HG03469 (cell line): ENCODE measurements at regions not wholly inside any gene's neighbourhood (a gene's known extent, or its start where the extent isn't known, plus 50 kb on each side); places are given as distances from the start of the nearest gene placed in this dataset.

Experiments used
- ATAC-seq: cut with Tn5 transposase; IDR thresholded peaks from one replicate; pipeline ENCODE4 v1.9.1; 2021; ENCODE audit warnings: mild to moderate bottlenecking, moderate library complexity, moderate number of reproducible peaks; ENCODE audit not compliant: unreplicated experiment

GRCh38 chr9:12462861-12463260 lies 230.3 kb upstream of the TYRP1 start:
- no peak for ATAC-seq

DNA sequence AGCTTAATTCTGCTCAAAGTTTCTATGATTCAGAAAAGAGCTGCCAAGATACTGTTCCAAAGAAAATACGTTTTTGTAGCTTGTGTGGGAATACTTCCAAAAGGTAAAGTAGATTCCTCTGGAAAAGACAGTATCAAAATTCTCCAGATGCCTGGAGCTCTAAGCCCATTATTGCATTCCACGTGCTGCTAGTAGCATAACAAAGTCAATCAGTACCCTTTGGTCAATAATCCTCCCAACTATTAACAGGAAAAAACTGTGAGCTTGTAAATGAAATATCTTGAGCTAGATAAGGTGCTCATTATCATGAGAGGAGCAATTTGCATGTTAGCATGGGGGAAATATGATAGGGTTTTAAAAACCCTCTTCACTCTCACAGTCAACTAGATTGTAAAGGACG lies 229.5 kb upstream of the TYRP1 start:
- ATAC-seq: no peak

DNA sequence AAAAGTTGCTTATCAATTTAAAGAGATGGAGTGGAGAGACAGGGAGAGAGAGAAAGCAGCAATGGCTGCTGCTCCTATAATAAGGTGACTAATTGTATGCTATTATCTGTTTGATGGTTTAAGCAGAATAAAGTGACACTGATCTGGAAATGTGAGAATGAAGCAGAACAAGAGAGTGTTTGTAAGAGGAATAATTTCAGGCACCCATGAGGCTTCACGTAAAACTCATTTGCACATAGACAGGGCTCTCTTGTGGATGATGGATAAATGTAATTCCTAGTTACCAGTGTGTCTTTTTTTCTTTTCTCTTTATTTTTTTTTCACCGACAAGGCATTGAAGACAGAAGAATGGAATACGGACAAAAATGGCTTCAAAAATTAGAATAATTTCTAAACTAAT lies 228.8 kb upstream of the TYRP1 start:
- no peak for ATAC-seq

DNA sequence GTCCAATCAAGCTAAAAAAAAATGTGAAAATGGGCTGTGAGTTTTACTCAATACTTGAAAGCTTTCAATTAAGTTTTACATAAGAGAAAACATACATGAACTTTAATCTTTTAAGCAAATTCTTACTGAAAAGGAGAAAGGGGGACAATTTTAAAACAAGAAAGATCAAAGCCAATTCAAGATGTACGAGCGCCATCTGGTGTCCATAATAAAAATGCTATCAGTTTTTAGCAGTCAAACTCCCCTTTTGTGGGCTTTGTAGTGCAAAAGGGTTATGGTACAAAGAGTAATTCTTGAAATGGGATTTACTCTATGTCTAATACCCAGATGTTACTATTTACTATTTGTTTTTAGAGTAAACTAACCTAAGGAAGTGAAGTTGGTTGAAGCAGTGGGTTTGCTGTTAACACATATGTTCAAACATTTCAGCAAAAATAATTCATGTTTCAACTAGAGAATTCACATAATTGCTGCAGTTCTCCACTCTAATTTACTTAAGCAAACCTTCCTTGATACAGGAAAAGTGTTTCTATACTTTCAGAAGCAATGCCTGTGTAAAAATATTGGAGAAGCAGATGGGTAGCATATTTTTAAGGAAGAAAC lies 228.2 kb upstream of the TYRP1 start:
- no peak for ATAC-seq

- ATAC-seq: no peak
Observed at GRCh38 chr9:12469084-12469483, 224.1 kb upstream of the TYRP1 start.

GRCh38 chr9:12494411-12494810 lies 198.8 kb upstream of the TYRP1 start:
- ATAC-seq: no peak

DNA sequence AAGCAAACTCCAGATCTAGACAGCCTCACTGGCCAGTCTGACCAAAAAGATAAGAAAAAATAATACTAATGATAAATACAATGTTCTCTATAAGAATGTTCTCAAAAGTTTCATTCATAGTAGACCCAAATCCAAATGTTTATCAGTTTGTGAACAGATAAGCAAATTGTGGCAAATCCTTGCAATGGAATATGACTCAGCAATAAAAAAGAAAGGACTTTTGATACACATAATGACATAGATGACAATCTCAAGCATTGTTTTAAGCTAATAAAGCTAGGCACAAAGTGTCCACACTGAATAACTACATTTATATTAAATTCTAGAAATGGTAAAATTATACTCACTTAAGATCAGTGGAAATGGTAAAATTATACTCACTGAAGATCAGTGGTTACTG lies 195.4 kb upstream of the TYRP1 start:
- no peak for ATAC-seq

DNA sequence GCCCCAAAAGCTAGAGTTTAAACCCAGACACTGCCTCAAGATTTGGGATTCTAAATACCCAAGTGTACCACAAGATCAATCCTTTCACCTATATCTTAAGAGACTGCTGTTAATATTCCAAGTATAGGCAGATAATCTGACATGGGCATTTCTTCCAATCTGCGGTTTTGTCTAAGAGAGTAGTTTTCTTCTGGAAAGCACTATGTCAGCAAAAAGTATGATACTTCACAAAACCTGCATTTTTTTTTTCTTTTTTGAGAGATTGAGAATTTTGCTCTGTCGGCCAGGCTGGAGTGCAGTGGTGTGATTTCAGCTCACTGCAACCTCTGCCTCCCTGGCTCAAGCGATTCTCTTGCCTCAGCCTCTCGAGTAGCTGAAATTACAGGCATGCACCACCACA lies 190.7 kb upstream of the TYRP1 start:
- no peak for ATAC-seq

DNA sequence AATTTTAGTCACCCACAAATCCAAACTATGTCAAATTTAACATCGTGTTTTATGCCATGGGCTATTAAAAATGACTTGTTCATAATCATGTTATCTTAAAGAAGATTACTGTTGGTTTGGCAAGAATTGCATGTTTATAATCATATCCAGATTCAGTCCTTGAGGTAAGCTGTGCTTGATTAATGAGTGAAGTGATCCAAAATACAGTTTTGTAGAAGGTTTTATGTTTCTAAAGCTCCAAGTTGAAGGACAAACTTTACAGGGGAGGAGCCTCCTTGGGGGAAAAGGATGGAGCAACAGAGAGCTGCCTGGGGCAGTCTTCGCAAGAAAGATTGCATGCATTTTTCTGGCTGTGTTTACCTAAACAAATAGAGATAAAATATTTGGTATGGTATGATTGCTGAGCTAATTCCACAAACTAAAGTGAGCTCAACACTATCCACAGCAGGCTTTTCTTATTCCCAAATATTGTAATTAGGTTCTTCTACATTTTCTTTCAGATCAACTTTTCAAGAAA lies 189.5 kb upstream of the TYRP1 start:
- no peak for ATAC-seq

- no peak for ATAC-seq
Observed at GRCh38 chr9:12510551-12510950, 182.6 kb upstream of the TYRP1 start.

GRCh38 chr9:12511726-12512125 lies 181.5 kb upstream of the TYRP1 start:
- ATAC-seq: no peak

DNA sequence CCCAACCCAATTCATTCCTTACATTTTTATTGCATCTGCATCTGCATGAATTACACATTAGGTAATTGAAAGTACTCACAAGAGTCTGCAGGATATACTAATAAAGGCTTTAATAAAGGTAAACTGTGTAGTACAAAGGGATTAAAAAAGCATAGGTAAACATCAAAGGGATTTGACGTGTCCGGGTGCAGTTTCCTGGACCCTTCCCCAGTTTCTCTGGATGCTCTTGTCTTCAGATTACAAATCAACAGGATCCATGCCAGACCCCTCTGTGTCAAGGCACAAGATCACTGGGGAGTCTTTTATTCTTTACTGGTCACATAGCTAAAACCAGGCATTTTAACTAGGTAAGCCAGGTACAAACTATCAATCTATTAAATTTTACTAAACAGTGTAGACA lies 177.2 kb upstream of the TYRP1 start:
- no peak for ATAC-seq

GRCh38 chr9:12516573-12516972 lies 176.6 kb upstream of the TYRP1 start:
- no peak for ATAC-seq

- ATAC-seq: no peak
Observed at GRCh38 chr9:12538842-12539579, 154.2 kb upstream of the TYRP1 start.

DNA sequence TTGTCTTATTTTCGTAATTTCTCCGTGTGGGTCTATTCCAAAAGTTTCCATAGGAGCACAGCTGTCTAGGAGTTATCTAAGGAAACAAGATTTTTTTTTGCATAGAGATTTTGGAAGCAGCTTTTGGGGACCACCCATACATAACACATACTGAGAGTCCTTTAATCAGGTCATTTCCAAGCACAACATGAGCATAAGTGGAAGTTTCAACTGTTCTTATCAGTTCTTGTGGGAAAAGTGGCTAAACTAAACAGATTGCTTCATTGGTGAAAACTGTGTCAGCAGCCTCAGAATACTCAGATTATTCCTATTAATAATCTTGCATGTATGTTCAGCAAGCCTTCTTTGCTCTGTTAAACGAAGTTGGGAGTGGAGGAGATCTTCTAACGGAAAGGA lies 153.6 kb upstream of the TYRP1 start:
- no peak for ATAC-seq

- no peak for ATAC-seq
Observed at GRCh38 chr9:12544700-12545099, 148.5 kb upstream of the TYRP1 start.

- no peak for ATAC-seq
Observed at GRCh38 chr9:12554636-12555035, 138.5 kb upstream of the TYRP1 start.

DNA sequence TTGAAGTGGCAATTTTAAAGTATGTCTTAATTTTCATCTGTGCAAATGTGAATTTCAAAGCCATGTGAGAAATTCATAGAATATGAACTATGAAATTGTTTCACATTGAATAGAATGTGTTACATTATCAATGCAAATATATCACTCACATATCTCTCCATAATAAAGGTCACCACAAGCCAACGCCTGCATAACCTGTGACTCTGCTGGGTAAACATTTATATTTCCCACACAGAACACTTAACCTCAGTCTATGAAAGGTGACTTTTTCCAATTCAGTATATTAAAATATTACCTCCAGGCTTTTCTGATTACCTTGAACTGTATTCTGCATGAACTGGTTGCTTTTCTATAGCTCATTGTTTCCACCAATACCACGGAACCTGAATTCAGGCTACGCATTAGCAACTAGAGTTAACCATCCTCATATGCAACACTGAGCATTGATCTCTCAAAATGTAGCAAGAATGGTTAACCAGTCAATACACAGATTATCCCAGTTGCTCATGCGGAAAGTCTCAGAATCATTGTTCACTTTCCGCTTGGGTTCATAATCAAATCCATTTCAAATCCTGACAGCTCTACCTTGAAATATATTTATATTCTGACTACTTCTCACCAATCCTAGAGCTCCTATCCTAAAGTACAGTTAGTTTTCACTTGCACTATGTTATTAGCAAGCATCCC lies 126.6 kb upstream of the TYRP1 start:
- no peak for ATAC-seq

- ATAC-seq: no peak
Observed at GRCh38 chr9:12584656-12585522, 108.3 kb upstream of the TYRP1 start.

- ATAC-seq: no peak
Observed at GRCh38 chr9:12595400-12595799, 97.8 kb upstream of the TYRP1 start.

DNA sequence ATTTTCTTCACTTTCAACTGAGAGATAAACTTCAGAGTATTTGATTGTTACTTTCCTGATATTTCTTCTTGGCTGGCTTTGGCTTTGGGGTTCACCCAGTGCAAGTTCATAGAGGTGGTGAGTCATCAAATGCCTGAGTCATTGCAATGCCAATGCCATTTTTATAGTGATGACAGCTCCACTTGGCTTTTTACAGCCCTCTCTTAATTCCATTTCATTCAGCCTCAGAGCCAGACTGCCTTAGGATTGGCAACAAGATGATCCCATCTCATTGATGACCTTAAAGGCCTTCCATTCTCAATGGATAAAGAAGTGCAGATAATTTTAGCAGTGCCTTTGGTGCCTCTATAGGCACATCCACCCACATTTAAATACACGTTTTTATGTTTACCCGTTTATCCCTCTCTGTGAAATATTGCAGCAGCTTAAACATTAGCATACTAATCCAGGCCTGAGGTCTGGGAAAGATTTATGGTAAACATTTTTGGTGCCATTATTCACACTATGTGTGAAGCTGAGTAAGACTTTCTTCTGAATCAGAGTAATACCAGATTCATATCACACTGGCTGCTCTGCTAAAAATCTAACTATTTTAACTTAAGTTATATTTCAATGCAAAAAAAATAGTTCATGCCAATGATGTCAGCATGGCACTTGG lies 88.9 kb upstream of the TYRP1 start:
- ATAC-seq: no peak
